ENCODE measurements at regions not wholly inside any gene's neighbourhood (a gene's known extent, or its start where the extent isn't known, plus 50 kb on each side); places are given as distances from the start of the nearest gene placed in this dataset.

DNA sequence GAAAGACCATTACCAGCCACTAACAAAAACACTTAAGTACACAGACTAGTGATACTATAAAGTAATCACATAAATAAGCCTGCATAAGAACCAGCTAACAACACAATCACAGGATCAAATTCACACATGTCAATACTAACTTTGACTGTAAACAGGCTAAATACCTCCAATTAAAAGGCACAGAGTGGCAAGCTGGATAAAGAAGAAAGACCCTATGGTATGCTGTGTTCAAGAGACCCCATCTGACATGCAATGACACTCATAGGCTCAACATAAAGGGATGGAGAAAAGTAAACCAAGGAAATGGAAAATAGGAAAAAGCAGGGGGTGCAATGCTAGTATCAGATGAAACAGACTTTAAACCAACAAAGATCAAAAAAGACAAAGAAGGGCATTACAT lies 631.8 kb upstream of the NOX3 start:
- DNase-seq (ENCODE audit: low spot score) = no peak
- Mint-ChIP-seq H3K4me3 (ENCODE audit: low read depth) (no peak overlapping the region), H3K36me3 (ENCODE audit: low read depth) (no peaks in the 10 kb centered on the region), H3K4me1 (ENCODE audit: low read depth) (no peaks in the 10 kb centered on the region), H3K9me3 (peaks cover 21% of the 10 kb centered on the region), H3K27me3 (ENCODE audit: low read depth) (no peaks in the 10 kb centered on the region), H3K27ac (no peak overlapping the region)
- intact Hi-C loops (cut with micrococcal nuclease) = no loop called here

GRCh38 chr6:156082012-156082411 lies 626.4 kb upstream of the NOX3 start:
- H3K36me3 Mint-ChIP-seq (ENCODE audit: low read depth) = no peaks in the 10 kb centered on the region
- DNase-seq (ENCODE audit: low spot score) = no peak
- no peaks in the 10 kb centered on the region for H3K27me3 Mint-ChIP-seq (ENCODE audit: low read depth)
- peaks cover 3% of the 10 kb centered on the region for H3K9me3 Mint-ChIP-seq
- no peak overlapping the region for H3K27ac Mint-ChIP-seq
- intact Hi-C loops (cut with micrococcal nuclease) = no loop called here
- H3K4me1 Mint-ChIP-seq (ENCODE audit: low read depth) = no peaks in the 10 kb centered on the region
- no peak overlapping the region for H3K4me3 Mint-ChIP-seq (ENCODE audit: low read depth)

- H3K4me3 Mint-ChIP-seq (ENCODE audit: low read depth) = no peak overlapping the region
- no peak for DNase-seq (ENCODE audit: low spot score)
- intact Hi-C loops (cut with micrococcal nuclease) = no loop called here
- no peak overlapping the region for H3K27ac Mint-ChIP-seq
- H3K27me3 Mint-ChIP-seq (ENCODE audit: low read depth) = no peaks in the 10 kb centered on the region
- no peaks in the 10 kb centered on the region for H3K4me1 Mint-ChIP-seq (ENCODE audit: low read depth)
- no peaks in the 10 kb centered on the region for H3K9me3 Mint-ChIP-seq
- no peaks in the 10 kb centered on the region for H3K36me3 Mint-ChIP-seq (ENCODE audit: low read depth)
These were observed 624.7 kb upstream of the NOX3 start for GRCh38 chr6:156080371-156080770.

GRCh38 chr6:156068881-156069280 lies 613.2 kb upstream of the NOX3 start:
- Mint-ChIP-seq H3K27ac (no peak overlapping the region), H3K9me3 (no peaks in the 10 kb centered on the region), H3K4me1 (ENCODE audit: low read depth) (no peaks in the 10 kb centered on the region), H3K4me3 (ENCODE audit: low read depth) (no peak overlapping the region), H3K27me3 (ENCODE audit: low read depth) (no peaks in the 10 kb centered on the region), H3K36me3 (ENCODE audit: low read depth) (no peaks in the 10 kb centered on the region)
- DNase-seq (ENCODE audit: low spot score) = no peak
- intact Hi-C loops (cut with micrococcal nuclease) = no loop called here

GRCh38 chr6:156065849-156066248 lies 610.2 kb upstream of the NOX3 start:
- Mint-ChIP-seq H3K36me3 (ENCODE audit: low read depth) (no peaks in the 10 kb centered on the region), H3K27ac (no peak overlapping the region), H3K9me3 (no peaks in the 10 kb centered on the region), H3K4me1 (ENCODE audit: low read depth) (no peaks in the 10 kb centered on the region), H3K4me3 (ENCODE audit: low read depth) (no peak overlapping the region), H3K27me3 (ENCODE audit: low read depth) (no peaks in the 10 kb centered on the region)
- intact Hi-C loops (cut with micrococcal nuclease) = no loop called here
- DNase-seq (ENCODE audit: low spot score) = no peak

DNA sequence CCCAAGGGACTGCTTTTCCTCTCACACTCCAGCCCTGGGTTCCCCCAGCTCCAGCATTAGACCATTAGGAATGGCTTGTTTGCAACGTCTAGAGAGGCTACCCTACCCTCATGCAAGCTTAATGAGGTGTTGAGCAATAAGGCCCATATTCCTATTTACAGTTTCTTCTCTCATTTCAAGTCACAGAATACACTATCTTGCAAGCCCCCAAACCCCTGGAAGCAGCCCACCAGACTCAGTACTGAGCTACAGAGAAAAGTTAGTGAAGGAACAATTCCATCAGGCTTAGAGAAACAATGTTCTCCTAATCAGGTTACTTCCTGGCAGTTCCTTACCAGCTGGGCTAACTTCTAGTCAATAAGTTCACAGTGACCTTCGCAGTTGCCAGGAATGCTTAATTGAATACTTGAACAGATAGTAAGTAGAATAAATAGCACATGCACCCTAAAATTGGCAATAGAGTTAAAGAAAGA lies 606.5 kb upstream of the NOX3 start:
- H3K9me3 Mint-ChIP-seq = peaks cover 5% of the 10 kb centered on the region
- H3K27ac Mint-ChIP-seq = no peak overlapping the region
- no peak overlapping the region for H3K4me3 Mint-ChIP-seq (ENCODE audit: low read depth)
- intact Hi-C loops (cut with micrococcal nuclease) = no loop called here
- no peaks in the 10 kb centered on the region for H3K27me3 Mint-ChIP-seq (ENCODE audit: low read depth)
- H3K36me3 Mint-ChIP-seq (ENCODE audit: low read depth) = no peaks in the 10 kb centered on the region
- no peak for DNase-seq (ENCODE audit: low spot score)
- no peaks in the 10 kb centered on the region for H3K4me1 Mint-ChIP-seq (ENCODE audit: low read depth)

- Mint-ChIP-seq H3K4me1 (ENCODE audit: low read depth) (no peaks in the 10 kb centered on the region), H3K36me3 (ENCODE audit: low read depth) (no peaks in the 10 kb centered on the region), H3K27ac (no peak overlapping the region), H3K9me3 (peaks cover 5% of the 10 kb centered on the region), H3K27me3 (ENCODE audit: low read depth) (no peaks in the 10 kb centered on the region), H3K4me3 (ENCODE audit: low read depth) (no peak overlapping the region)
- intact Hi-C loops (cut with micrococcal nuclease) = no loop called here
- no peak for DNase-seq (ENCODE audit: low spot score)
These were observed 605.8 kb upstream of the NOX3 start for GRCh38 chr6:156061465-156061864.

DNA sequence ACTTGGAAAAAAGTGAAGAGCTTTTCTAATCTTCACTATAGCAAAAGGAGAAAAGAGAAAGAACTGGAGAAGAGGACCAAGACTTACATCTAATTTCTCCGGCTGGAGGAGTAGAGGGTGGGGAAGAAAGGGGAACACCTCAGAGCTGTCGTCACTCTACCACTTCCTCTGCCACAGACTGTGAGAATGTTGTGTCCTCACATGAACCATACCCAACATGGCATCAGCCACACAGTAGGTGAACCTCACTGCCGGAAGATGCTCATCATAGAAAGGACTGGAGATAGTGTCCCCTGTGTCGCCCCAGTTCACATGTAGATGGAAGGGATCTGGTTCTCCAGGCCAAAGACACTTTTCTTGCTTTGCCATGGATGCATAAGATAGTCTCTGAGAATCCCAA lies 604.4 kb upstream of the NOX3 start:
- Mint-ChIP-seq H3K27me3 (ENCODE audit: low read depth) (no peaks in the 10 kb centered on the region), H3K27ac (no peak overlapping the region), H3K4me1 (ENCODE audit: low read depth) (no peaks in the 10 kb centered on the region), H3K36me3 (ENCODE audit: low read depth) (no peaks in the 10 kb centered on the region), H3K4me3 (ENCODE audit: low read depth) (no peak overlapping the region), H3K9me3 (peaks cover 5% of the 10 kb centered on the region)
- DNase-seq (ENCODE audit: low spot score) = no peak
- intact Hi-C loops (cut with micrococcal nuclease) = no loop called here

DNA sequence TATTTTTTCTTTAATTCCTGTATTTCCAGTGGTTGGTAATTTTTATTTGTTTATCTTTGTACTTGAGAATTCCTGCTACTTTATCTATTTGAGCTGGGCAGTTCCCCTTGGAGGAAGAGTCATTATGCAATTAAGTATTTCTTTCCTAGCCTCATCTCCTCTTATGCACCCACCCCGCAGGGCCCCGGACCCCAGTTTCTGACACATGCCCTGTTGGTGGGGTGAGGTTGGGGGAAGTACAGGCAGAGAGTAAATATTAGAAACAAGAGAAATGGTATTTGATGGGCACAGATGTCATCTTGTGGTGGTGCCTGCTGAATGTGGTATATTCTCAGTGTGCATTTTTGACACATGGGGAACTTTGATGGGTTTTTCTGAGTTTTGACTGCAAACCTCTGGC lies 602.7 kb upstream of the NOX3 start:
- Mint-ChIP-seq H3K4me3 (ENCODE audit: low read depth) (no peak overlapping the region), H3K36me3 (ENCODE audit: low read depth) (no peaks in the 10 kb centered on the region), H3K27me3 (ENCODE audit: low read depth) (no peaks in the 10 kb centered on the region), H3K27ac (no peak overlapping the region), H3K4me1 (ENCODE audit: low read depth) (no peaks in the 10 kb centered on the region), H3K9me3 (peaks cover 5% of the 10 kb centered on the region)
- intact Hi-C loops (cut with micrococcal nuclease) = no loop called here
- DNase-seq (ENCODE audit: low spot score) = no peak

- Mint-ChIP-seq H3K4me1 (ENCODE audit: low read depth) (no peaks in the 10 kb centered on the region), H3K27me3 (ENCODE audit: low read depth) (no peaks in the 10 kb centered on the region), H3K4me3 (ENCODE audit: low read depth) (no peak overlapping the region), H3K9me3 (peaks cover 5% of the 10 kb centered on the region), H3K36me3 (ENCODE audit: low read depth) (no peaks in the 10 kb centered on the region), H3K27ac (no peak overlapping the region)
- DNase-seq (ENCODE audit: low spot score) = no peak
- intact Hi-C loops (cut with micrococcal nuclease) = no loop called here
These were observed 602.2 kb upstream of the NOX3 start for GRCh38 chr6:156057869-156058268.

- peaks cover 5% of the 10 kb centered on the region for H3K9me3 Mint-ChIP-seq
- H3K36me3 Mint-ChIP-seq (ENCODE audit: low read depth) = no peaks in the 10 kb centered on the region
- intact Hi-C loops (cut with micrococcal nuclease) = no loop called here
- no peaks in the 10 kb centered on the region for H3K27me3 Mint-ChIP-seq (ENCODE audit: low read depth)
- no peaks in the 10 kb centered on the region for H3K4me1 Mint-ChIP-seq (ENCODE audit: low read depth)
- DNase-seq (ENCODE audit: low spot score) = no peak
- H3K27ac Mint-ChIP-seq = no peak overlapping the region
- H3K4me3 Mint-ChIP-seq (ENCODE audit: low read depth) = no peak overlapping the region
These were observed 600.4 kb upstream of the NOX3 start for GRCh38 chr6:156056085-156056484.

DNA sequence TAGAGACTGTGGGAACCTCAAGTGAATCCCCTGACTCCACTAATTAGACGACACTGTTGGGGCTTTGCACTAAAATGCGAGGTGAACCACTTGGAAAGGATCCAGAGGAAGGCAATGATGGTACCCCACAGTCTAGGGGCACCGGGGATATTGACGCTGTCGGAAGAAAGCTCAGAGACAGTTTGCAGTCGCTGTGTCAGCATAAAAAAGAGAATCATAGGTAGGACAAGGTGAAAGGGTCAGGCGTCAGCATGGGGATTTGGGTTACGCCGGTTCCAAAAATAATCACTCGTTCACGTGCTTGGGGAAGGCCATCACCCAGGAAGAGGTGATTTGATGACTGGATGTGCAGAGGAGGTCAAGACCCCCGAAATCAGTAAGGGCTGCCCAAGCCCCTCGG lies 598.0 kb upstream of the NOX3 start:
- DNase-seq (ENCODE audit: low spot score) = no peak
- Mint-ChIP-seq H3K4me3 (ENCODE audit: low read depth) (no peak overlapping the region), H3K4me1 (ENCODE audit: low read depth) (no peaks in the 10 kb centered on the region), H3K9me3 (peaks cover 5% of the 10 kb centered on the region), H3K27ac (no peak overlapping the region), H3K36me3 (ENCODE audit: low read depth) (no peaks in the 10 kb centered on the region), H3K27me3 (ENCODE audit: low read depth) (no peaks in the 10 kb centered on the region)
- intact Hi-C loops (cut with micrococcal nuclease) = no loop called here

DNA sequence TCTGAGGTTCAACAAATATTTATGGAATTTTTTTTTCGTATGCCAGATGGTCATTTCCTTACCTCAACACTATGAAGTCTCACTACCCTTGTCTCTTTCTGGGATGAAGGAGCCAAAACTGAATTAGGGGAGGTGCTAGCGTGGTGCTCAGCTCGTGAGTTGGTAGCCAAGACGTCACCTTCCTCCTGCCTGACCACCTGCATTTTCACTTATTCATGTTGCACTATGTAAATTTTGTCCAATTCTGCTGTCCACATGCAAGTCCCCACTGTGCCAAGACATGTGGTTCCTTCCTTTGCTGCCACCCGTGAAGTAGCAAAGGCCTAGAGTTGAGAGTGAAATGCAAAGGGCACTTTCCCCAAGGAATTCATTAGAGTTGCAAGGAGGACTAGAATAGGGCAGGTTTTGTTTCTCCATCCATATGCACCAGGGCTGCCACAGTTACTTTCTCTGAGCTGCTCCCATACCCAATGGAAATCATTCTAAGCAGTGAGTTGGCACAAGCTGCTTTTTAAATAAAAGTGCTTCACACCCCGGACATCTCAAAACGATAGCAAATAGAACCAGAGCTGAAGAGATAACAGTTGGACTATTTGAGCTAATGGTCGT lies 591.3 kb upstream of the NOX3 start:
- no peaks in the 10 kb centered on the region for H3K4me1 Mint-ChIP-seq (ENCODE audit: low read depth)
- H3K9me3 Mint-ChIP-seq = peaks cover 20% of the 10 kb centered on the region
- H3K4me3 Mint-ChIP-seq (ENCODE audit: low read depth) = no peak overlapping the region
- H3K36me3 Mint-ChIP-seq (ENCODE audit: low read depth) = no peaks in the 10 kb centered on the region
- no peak for DNase-seq (ENCODE audit: low spot score)
- H3K27ac Mint-ChIP-seq = no peak overlapping the region
- no peaks in the 10 kb centered on the region for H3K27me3 Mint-ChIP-seq (ENCODE audit: low read depth)
- intact Hi-C loops (cut with micrococcal nuclease) = no loop called here

- intact Hi-C loops (cut with micrococcal nuclease) = no loop called here
- Mint-ChIP-seq H3K36me3 (ENCODE audit: low read depth) (no peaks in the 10 kb centered on the region), H3K4me3 (ENCODE audit: low read depth) (no peak overlapping the region), H3K27ac (no peak overlapping the region), H3K9me3 (peaks cover 20% of the 10 kb centered on the region), H3K4me1 (ENCODE audit: low read depth) (no peaks in the 10 kb centered on the region), H3K27me3 (ENCODE audit: low read depth) (no peaks in the 10 kb centered on the region)
- DNase-seq (ENCODE audit: low spot score) = no peak
These were observed 590.6 kb upstream of the NOX3 start for GRCh38 chr6:156046268-156046665.

Data from activated T-helper 2 cell treated with anti-CD3 and anti-CD28 coated beads, Interferon-gamma antibody, Interleukin-2, Interleukin-4, amounts not matched to agents 10 μg/mL and 5 μg/mL and 100 μg/mL, durations not matched to agents 14 hours and 24 hours and 36 hours (primary cell).